Transverse colon (tissue), 4 donors: ENCODE measurements at regions not wholly inside any gene's neighbourhood (a gene's known extent, or its start where the extent isn't known, plus 50 kb on each side); places are given as distances from the start of the nearest gene placed in this dataset.

Source experiments
- DNase-seq: peaks from one replicate; pipeline ENCODE4 v3.0.0-alpha.2; 2019
- H3K27ac ChIP-seq, 4 donors: fragments of 200-600 bp; sonication (generic); 2 replicates each; pipeline ENCODE4 v1.5.1; 2016 to 2018; ENCODE audit warnings: inconsistent platforms in 4 of 4
- H3K27me3 ChIP-seq: fragments of 200-600 bp; sonication (generic); 2 replicates; pipeline ENCODE4 v1.5.1; 2017; ENCODE audit warnings: inconsistent platforms
- H3K36me3 ChIP-seq, 4 donors: fragments of 200-600 bp; sonication (generic); 2 replicates each; pipeline ENCODE4 v1.5.1; 2017 to 2019; ENCODE audit warnings: inconsistent platforms in 4 of 4
- H3K4me1 ChIP-seq, 4 donors: fragments of 200-600 bp; sonication (generic); 2 replicates each; pipeline ENCODE4 v1.5.1; 2017 to 2020; ENCODE audit warnings: inconsistent platforms in 4 of 4
- H3K4me3 ChIP-seq, 4 donors: fragments of 200-600 bp; sonication (generic); 1 replicate in 1 of 4; 2 replicates in 3 of 4; pipeline versions ENCODE4 v1.5.1 to v1.6.1; 2017 to 2019; ENCODE audit warnings: inconsistent platforms in 4 of 4
- H3K9me3 ChIP-seq, 2 donors: fragments of 200-600 bp; sonication (generic); 2 replicates each; pipeline ENCODE4 v1.5.1; 2017 to 2019; ENCODE audit warnings: inconsistent platforms in 2 of 2
- EP300 ChIP-seq: sonication (generic); formaldehyde crosslinking; IDR thresholded peaks from one replicate; pipeline ENCODE4 v1.6.1; 2017; ENCODE audit warnings: antibody characterized with exemption, low read depth
- POLR2A ChIP-seq: fragments of 450-650 bp; IDR thresholded peaks from one replicate; pipeline ENCODE4 v1.6.1; 2016; ENCODE audit warnings: antibody characterized with exemption, mild to moderate bottlenecking, moderate library complexity
- POLR2AphosphoS5 ChIP-seq, 3 donors: sonication (generic); formaldehyde crosslinking; IDR thresholded peaks; one replicate each; pipeline ENCODE4 v1.6.1; 2016; ENCODE audit warnings: antibody characterized with exemption in 3 of 3
- WGBS, 2 donors: methylation state at CpG; one replicate each; pipeline ENCODE4 v1.1.5; 2018; ENCODE audit warnings: low coverage in 1 of 2; 5-methylcytosine and 5-hydroxymethylcytosine counted together
- in situ Hi-C, 4 donors: fragments of 200-750 bp; cut with MboI; loops; one replicate each; pipeline versions ENCODE4 v1.15.0 to v1.15.1; 2017; ENCODE audit warnings: low sequenced_read_pairs in 3 of 4, low pct_ligation_motif_present in 1 of 4, low pct_unique_long_range_greater_than_20kb in 1 of 4
- intact Hi-C: fragments of 100-400 bp; cut with DNase I; formaldehyde crosslinking; loops from one replicate; pipeline ENCODE4 v1.15.1; 2023; ENCODE audit warnings: low total_unique reads
- TF ChIP-seq, protein P1 (sequence below), 5 experiments: fragments of 200-600 bp in 3 of 5; fragments of 450-650 bp in 2 of 5; sonication (generic) in 3 of 5; IDR thresholded peaks; 1 replicate in 2 of 5; 2 replicates in 3 of 5; pipeline ENCODE4 v1.5.1; 2016 to 2017; ENCODE audit warnings: antibody characterized with exemption in 5 of 5, inconsistent platforms in 3 of 5, mild to moderate bottlenecking in 2 of 5, moderate library complexity in 1 of 5

DNA sequence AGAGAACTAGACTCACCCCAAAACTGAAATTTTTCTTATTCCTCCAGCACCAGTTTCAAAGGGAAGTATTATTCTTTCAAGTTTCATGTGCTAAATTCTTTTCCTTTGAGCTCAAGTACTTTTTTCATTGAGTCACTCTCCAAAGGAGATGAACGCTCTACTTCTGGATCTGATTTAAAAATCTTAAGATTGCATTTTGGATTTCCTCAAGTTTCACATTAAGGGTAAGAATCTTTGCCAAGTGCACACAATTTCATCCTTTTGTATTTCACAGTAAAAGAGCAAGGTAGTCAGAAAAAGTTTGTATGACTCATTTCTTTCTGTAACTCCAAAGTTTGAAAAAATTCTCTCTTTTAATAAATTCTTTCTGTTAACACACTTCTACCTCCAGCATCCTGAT lies 435.5 kb downstream of the RAB38 start:
- DNase-seq: no peak
- H3K36me3 ChIP-seq: no peaks in the 10 kb centered on the region
- no peaks in the 10 kb centered on the region for H3K4me1 ChIP-seq
- H3K4me3 ChIP-seq: no peak overlapping the region
- in situ Hi-C loops: no loop called here
- H3K27ac ChIP-seq: no peak overlapping the region
- 64 to 71% methylated on average over 1 of the region's 1 CpG for WGBS, 2 donors
- no peaks in the 10 kb centered on the region for H3K9me3 ChIP-seq
- H3K27me3 ChIP-seq: no peaks in the 10 kb centered on the region
- intact Hi-C loops: loop anchor here (5.0 kb wide), 1 partner anchor 503 kb away; no protein-coding TSS in a partner anchor
- TF ChIP-seq EP300 (no peak), POLR2AphosphoS5 (IDR thresholded peaks at IDR 0.05) (no peak), POLR2A (no peak)
- TF ChIP-seq, protein P1, sequence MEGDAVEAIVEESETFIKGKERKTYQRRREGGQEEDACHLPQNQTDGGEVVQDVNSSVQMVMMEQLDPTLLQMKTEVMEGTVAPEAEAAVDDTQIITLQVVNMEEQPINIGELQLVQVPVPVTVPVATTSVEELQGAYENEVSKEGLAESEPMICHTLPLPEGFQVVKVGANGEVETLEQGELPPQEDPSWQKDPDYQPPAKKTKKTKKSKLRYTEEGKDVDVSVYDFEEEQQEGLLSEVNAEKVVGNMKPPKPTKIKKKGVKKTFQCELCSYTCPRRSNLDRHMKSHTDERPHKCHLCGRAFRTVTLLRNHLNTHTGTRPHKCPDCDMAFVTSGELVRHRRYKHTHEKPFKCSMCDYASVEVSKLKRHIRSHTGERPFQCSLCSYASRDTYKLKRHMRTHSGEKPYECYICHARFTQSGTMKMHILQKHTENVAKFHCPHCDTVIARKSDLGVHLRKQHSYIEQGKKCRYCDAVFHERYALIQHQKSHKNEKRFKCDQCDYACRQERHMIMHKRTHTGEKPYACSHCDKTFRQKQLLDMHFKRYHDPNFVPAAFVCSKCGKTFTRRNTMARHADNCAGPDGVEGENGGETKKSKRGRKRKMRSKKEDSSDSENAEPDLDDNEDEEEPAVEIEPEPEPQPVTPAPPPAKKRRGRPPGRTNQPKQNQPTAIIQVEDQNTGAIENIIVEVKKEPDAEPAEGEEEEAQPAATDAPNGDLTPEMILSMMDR (IDR thresholded peaks at IDR 0.05): no peak

DNA sequence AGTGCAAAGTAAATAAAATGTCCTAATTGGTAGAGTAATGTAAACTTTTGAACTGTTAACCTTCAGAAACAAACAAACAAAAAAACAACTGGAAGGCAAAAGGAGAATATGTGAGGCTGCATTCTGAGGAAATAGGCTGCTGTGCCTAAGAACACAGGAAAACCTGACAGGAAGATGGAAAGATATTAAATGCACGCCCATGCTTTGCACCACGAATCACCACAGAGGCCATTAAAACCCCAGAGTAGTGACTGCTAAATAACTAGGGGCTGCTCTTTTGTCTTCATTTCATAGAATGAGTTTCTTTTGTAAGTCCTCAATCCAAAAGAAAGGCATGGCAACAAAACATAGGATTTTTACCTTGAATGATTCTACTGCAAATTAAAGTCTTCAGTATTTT lies 436.0 kb downstream of the RAB38 start:
- intact Hi-C loops (no loop called here), in situ Hi-C loops (no loop called here)
- Histone ChIP-seq H3K9me3 (no peaks in the 10 kb centered on the region), H3K4me3 (no peak overlapping the region), H3K36me3 (no peaks in the 10 kb centered on the region), H3K27ac (no peak overlapping the region), H3K27me3 (no peaks in the 10 kb centered on the region), H3K4me1 (no peaks in the 10 kb centered on the region)
- WGBS, 2 donors: 38 to 49% methylated on average over 2 of the region's 2 CpGs
- no peak for TF ChIP-seq POLR2AphosphoS5 (IDR thresholded peaks at IDR 0.05)
- DNase-seq: no peak

DNA sequence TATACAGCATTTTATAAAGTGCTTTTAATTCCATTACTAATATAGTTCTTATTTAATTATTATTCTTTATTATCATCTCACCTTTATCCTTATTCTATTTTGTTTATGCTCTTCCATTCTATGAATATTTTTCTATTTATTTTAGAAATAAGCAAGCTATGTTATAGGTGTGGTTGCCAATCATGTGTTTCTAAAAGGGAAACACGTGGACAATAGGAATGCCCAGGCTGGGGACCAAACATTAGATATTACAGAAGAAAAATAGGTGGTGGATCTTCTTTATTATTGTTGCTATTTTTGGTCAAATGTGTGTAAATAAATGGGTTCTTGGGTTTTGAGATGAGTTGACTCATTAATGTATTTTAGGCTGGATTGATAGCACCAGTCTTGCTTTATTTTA lies 438.3 kb downstream of the RAB38 start:
- TF ChIP-seq, protein P1 (IDR thresholded peaks at IDR 0.05): no peak
- TF ChIP-seq EP300 (no peak), POLR2AphosphoS5 (IDR thresholded peaks at IDR 0.05) (no peak), POLR2A (no peak)
- no peak for DNase-seq
- no peaks in the 10 kb centered on the region for H3K27me3 ChIP-seq
- no peaks in the 10 kb centered on the region for H3K36me3 ChIP-seq
- intact Hi-C loops (no loop called here), in situ Hi-C loops (no loop called here)
- no peaks in the 10 kb centered on the region for H3K4me1 ChIP-seq
- 64 to 67% methylated on average over 1 of the region's 1 CpG for WGBS, 2 donors
- no peak overlapping the region for H3K27ac ChIP-seq
- H3K4me3 ChIP-seq: no peak overlapping the region
- no peaks in the 10 kb centered on the region for H3K9me3 ChIP-seq

DNA sequence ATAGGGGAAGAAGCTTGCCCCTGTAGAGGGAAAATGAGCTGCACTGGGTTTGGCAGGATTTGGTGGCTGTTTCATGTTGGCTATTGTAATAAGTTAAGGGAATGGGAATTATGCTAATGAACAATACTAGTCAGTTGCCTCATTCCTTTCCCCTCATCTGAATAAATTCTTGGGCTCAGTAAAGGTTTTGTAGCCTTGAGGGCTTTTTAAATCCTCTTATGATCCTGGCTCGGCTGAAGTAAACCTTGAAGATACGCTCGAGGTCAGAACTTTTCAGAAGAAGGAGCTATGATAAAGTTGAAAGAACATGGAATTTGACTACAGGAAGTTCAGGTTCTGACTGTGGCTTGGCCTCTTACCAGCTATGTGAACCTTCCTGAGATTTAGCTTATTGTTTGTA lies 448.7 kb downstream of the RAB38 start:
- H3K4me1 ChIP-seq: no peaks in the 10 kb centered on the region
- no peaks in the 10 kb centered on the region for H3K27me3 ChIP-seq
- no peak for DNase-seq
- no peak overlapping the region for H3K4me3 ChIP-seq
- WGBS, 2 donors: 67% methylated on average over 3 of the region's 3 CpGs; no CpG with 5 or more reads in 1 of the 2 donors
- TF ChIP-seq POLR2A: no peak
- TF ChIP-seq, protein P1 (IDR thresholded peaks at IDR 0.05): no peak
- no peak for TF ChIP-seq EP300
- no peak for TF ChIP-seq POLR2AphosphoS5 (IDR thresholded peaks at IDR 0.05)
- H3K9me3 ChIP-seq: no peaks in the 10 kb centered on the region
- in situ Hi-C loops: no loop called here
- H3K36me3 ChIP-seq: no peaks in the 10 kb centered on the region
- H3K27ac ChIP-seq: no peak overlapping the region
- intact Hi-C loops: no loop called here

DNA sequence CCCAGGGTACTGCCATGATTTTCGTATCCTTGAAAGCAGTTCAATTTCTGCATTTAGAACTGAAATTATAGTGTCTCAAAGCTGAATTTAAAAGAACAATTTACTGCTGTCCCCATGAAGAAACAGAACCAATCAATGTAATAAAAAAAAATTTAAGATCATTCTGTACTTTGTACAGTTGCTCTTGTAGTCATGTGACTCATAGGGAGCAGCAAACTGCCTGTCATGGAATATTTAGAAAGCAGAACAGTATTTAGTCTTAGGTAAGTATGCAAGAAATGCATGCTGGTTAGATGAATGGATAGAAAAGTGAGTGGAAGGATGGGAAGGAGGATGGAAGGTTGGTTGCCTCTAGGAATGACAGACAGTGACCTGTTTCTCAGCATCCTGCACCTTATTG lies 450.9 kb downstream of the RAB38 start:
- in situ Hi-C loops: no loop called here

More for the DNA sequence above, 450.9 kb downstream of the RAB38 start:
- H3K27me3 ChIP-seq: no peaks in the 10 kb centered on the region
- 77 to 100% methylated on average over 1 of the region's 1 CpG for whole genome bisulfite sequencing, 2 donors
- TF ChIP-seq POLR2A: no peak
- H3K4me1 ChIP-seq: no peaks in the 10 kb centered on the region
- H3K4me3 ChIP-seq: no peak overlapping the region
- intact Hi-C loops: no loop called here
- no peak overlapping the region for H3K27ac ChIP-seq
- H3K36me3 ChIP-seq: no peaks in the 10 kb centered on the region
- H3K9me3 ChIP-seq: no peaks in the 10 kb centered on the region
- no peak for DNase-seq
